Heart right ventricle (tissue), 16 donors: ENCODE measurements at regions not wholly inside any gene's neighbourhood (a gene's known extent, or its start where the extent isn't known, plus 50 kb on each side); places are given as distances from the start of the nearest gene placed in this dataset.

Experiments
- ATAC-seq, 8 donors: fragments of 200-7000 bp; cut with Tn5 transposase; one replicate each; pipeline ENCODE4 v1.9.1; 2020; ENCODE audit warnings: mild to moderate bottlenecking in 8 of 8, moderate library complexity in 8 of 8, moderate number of reproducible peaks in 1 of 8
- DNase-seq, 2 donors: peaks; one replicate each; pipeline ENCODE4 v3.0.0-alpha.2; 2020
- H3K27ac ChIP-seq, 10 donors: fragments of 200-600 bp; sonication (generic) in 2 of 10; one replicate each; pipeline versions ENCODE4 v1.5.0 to v1.8.0; 2020 to 2022; ENCODE audit warnings: mild to moderate bottlenecking in 3 of 10
- H3K27me3 ChIP-seq, 7 donors: fragments of 200-600 bp; one replicate each; pipeline ENCODE4 v1.8.0; 2021 to 2022; ENCODE audit warnings: mild to moderate bottlenecking in 2 of 7
- H3K36me3 ChIP-seq, 9 donors: fragments of 200-600 bp; sonication (generic) in 1 of 9; one replicate each; pipeline versions ENCODE4 v1.5.0 to v1.8.0; 2020 to 2022; ENCODE audit warnings: mild to moderate bottlenecking in 2 of 9
- H3K4me1 ChIP-seq, 9 donors: fragments of 200-600 bp; sonication (generic) in 1 of 9; one replicate each; pipeline versions ENCODE4 v1.5.0 to v1.8.0; 2020 to 2022; ENCODE audit warnings: mild to moderate bottlenecking in 4 of 9
- H3K4me3 ChIP-seq, 10 donors: fragments of 200-600 bp; sonication (generic) in 2 of 10; one replicate each; pipeline versions ENCODE4 v1.5.0 to v1.8.0; 2020 to 2022; ENCODE audit warnings: mild to moderate bottlenecking in 7 of 10, moderate library complexity in 2 of 10
- H3K9me3 ChIP-seq, 11 donors: fragments of 200-600 bp in 10 of 11; sonication (generic) in 2 of 11; one replicate each; pipeline versions ENCODE4 v1.5.0 to v1.8.0; 2013 to 2022; ENCODE audit warnings: mild to moderate bottlenecking in 2 of 11, control low read depth in 1 of 11, moderate library complexity in 1 of 11
- WGBS, 2 donors: extraction: QIAGEN DNeasy Blood & Tissue Kit; methylation state at CpG; one replicate each; pipeline ENCODE4 v1.1.7; 2013; ENCODE audit warnings: inconsistent platforms in 1 of 2; 5-methylcytosine and 5-hydroxymethylcytosine counted together
- intact Hi-C, 10 donors: fragments of 100-400 bp; cut with DNase I; formaldehyde crosslinking; loops; one replicate each; pipeline versions ENCODE4 v1.11.1 to v1.14.2; 2022
- TF ChIP-seq, protein P1 (sequence below), 9 donors: fragments of 200-600 bp; sonication (generic) in 2 of 9; IDR thresholded peaks; one replicate each; pipeline versions ENCODE4 v1.5.0 to v1.8.0; 2021 to 2022; ENCODE audit warnings: antibody characterized with exemption in 9 of 9, mild to moderate bottlenecking in 5 of 9, moderate library complexity in 1 of 9
- donor health status: Arrhythmogenic right ventricular cardiomyopathy.
- donor health status: ischemic (EF 13 %, LVEDD 7.1; RV severe dilation, severe dysfunction).
- donor health status: healthy with polysubstance abuse.
- donor health status: DM: no; HTN: yes; CAD: no.
- donor health status: DM: no; HTN: no; CAD: no.
- donor health status: ischemic (EF 25% LVEDD 6.9; RV normal size, moderate dysfunction).
- donor health status: ischemic (EF 25% LVEDD 5.7; RV mildly dilated, moderate dysfunction).
- donor health status: healthy.
- donor health status: DM: yes; HTN: yes; CAD: no.
- donor health status: Ischemic cardiomyopathy.
- donor health status: ischemic (EF 35%, LVEDD 5.7; RV mildly dilated, moderate dysfunction).
- donor health status: nonischemic (EF 11% LVEDD 7.7; RV severe dilation, severe dysfunction).
- donor health status: DM: yes; HTN: yes; CAD: no.
- donor health status: PGD.
- donor health status: ischemic (EF 29% LVEDD 5.4; RV normal size, mild dysfunction).
- donor health status: nonischemic (EF 23%, LVEDD 6.1; RV moderate dilation, normal function).

GRCh38 chr18:24860978-24861680 lies 400.7 kb downstream of the HRH4 start:
- no peaks in the 10 kb centered on the region for H3K36me3 ChIP-seq
- peaks cover 0 to under 1% (median 0%) of the 10 kb centered on the region in 7 donors for H3K27me3 ChIP-seq
- H3K9me3 ChIP-seq = no peaks in the 10 kb centered on the region
- H3K4me3 ChIP-seq = no peak overlapping the region
- ATAC-seq (peak in 3 of 8 donors; percentile 27 to 34 (median 33)), DNase-seq (no peak)
- intact Hi-C loops = no loop called here
- WGBS, 2 donors = 68 to 69% methylated on average over 10 of the region's 10 CpGs
- no peak overlapping the region for H3K27ac ChIP-seq
- TF ChIP-seq, protein P1, sequence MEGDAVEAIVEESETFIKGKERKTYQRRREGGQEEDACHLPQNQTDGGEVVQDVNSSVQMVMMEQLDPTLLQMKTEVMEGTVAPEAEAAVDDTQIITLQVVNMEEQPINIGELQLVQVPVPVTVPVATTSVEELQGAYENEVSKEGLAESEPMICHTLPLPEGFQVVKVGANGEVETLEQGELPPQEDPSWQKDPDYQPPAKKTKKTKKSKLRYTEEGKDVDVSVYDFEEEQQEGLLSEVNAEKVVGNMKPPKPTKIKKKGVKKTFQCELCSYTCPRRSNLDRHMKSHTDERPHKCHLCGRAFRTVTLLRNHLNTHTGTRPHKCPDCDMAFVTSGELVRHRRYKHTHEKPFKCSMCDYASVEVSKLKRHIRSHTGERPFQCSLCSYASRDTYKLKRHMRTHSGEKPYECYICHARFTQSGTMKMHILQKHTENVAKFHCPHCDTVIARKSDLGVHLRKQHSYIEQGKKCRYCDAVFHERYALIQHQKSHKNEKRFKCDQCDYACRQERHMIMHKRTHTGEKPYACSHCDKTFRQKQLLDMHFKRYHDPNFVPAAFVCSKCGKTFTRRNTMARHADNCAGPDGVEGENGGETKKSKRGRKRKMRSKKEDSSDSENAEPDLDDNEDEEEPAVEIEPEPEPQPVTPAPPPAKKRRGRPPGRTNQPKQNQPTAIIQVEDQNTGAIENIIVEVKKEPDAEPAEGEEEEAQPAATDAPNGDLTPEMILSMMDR (IDR thresholded peaks at IDR 0.05) = no peak
- peaks cover 0 to 4% (median 0%) of the 10 kb centered on the region in 9 donors for H3K4me1 ChIP-seq

DNA sequence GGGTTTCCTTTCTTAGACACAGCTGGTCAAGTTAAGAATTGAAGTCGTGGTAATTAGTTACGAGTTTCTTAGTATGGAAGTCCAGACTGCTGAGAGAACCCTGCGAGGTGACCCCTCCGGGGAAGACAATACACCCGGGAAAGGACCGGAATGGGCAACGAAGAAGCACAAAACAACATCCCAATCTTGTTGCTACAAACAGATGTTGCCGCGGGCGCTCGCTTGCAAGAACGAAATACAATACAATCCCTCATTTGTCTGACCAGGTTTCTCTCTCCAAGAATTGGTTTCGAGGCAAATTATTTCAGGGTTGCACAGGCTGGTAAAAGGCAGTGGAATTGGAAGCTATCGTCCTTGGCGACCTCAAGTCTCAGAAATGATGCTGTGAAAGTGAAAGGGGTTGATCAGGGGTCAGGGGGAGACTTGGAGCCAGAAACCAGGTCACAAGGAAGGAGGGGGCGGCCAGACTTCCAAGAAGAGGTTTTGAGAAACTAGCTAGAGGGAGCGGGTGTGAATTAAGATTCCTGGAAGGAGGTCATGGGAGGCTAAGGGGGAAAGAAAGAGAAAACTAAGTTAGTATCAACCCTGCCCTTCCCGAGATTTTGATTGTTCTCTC lies 401.9 kb downstream of the HRH4 start:
- peak in 1 of 2 donors; percentile 20 for DNase-seq
- TF ChIP-seq, protein P1 (IDR thresholded peaks at IDR 0.05) = no peak
- Histone ChIP-seq H3K4me3 (peak overlapping the region in 3 of 10 donors; percentile 10 to 19 (median 13)), H3K27me3 (no peaks in the 10 kb centered on the region), H3K27ac (no peak overlapping the region), H3K4me1 (peaks cover 0 to 4% (median 0%) of the 10 kb centered on the region in 9 donors), H3K9me3 (no peaks in the 10 kb centered on the region), H3K36me3 (no peaks in the 10 kb centered on the region)
- 60 to 73% methylated on average over 18 of the region's 18 CpGs for WGBS, 2 donors
- intact Hi-C loops = no loop called here
- ATAC-seq = peak in 1 of 8 donors; percentile 54

DNA sequence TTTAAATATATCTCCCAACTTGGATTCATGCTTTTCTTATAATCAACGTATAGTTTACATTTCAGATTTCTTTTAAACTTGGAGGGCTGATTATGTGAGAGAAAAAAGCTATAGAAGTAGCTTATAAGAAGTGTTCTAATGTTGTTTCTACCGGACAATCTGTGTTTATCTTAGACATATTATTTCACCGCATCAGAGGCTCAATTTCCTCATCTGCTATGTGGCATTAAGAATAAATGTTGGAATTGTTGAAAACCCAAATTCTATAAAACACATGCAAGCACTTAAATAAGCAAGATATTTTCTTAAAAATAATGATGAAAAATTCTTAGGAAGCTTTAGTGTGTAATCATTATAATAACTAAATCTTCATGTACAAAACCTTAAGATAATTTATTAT lies 407.9 kb downstream of the HRH4 start:
- no peak overlapping the region for H3K4me3 ChIP-seq
- WGBS, 2 donors = 84 to 89% methylated on average over 3 of the region's 3 CpGs
- DNase-seq (no peak), ATAC-seq (no peak)
- TF ChIP-seq, protein P1 (IDR thresholded peaks at IDR 0.05) = no peak
- no peaks in the 10 kb centered on the region for H3K4me1 ChIP-seq
- H3K36me3 ChIP-seq = no peaks in the 10 kb centered on the region
- H3K27me3 ChIP-seq = no peaks in the 10 kb centered on the region
- no peaks in the 10 kb centered on the region for H3K9me3 ChIP-seq
- H3K27ac ChIP-seq = no peak overlapping the region
- intact Hi-C loops = no loop called here

DNA sequence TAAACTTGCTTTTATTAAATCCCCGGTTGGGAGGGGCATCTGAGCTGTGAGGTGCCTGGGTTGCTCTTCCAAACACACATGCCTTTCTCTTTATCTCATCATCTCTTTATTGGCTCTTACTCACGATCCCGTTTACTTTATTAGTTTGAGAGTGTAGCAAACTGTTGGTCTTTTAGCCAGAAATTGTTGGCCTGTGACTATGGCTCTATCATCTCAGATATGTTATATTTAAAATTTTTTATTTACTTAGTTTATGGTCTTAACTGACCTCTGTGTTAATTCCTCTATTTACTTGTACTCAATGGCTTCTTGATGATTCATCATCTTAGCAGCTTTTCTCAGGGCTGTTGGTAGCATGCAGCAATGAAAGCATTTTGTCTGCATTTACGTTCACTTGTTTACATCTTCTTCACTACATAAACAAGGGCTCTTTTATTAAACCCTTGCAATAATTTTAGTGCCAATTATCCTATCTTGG lies 408.4 kb downstream of the HRH4 start:
- ATAC-seq (no peak), DNase-seq (no peak)
- Histone ChIP-seq H3K36me3 (no peaks in the 10 kb centered on the region), H3K9me3 (no peaks in the 10 kb centered on the region), H3K4me3 (no peak overlapping the region), H3K27ac (no peak overlapping the region), H3K27me3 (no peaks in the 10 kb centered on the region), H3K4me1 (no peaks in the 10 kb centered on the region)
- intact Hi-C loops = no loop called here
- WGBS, 2 donors = 56 to 71% methylated on average over 4 of the region's 4 CpGs
- TF ChIP-seq, protein P1 (IDR thresholded peaks at IDR 0.05) = no peak
